DOHH2 (cell line): ENCODE measurements at regions not wholly inside any gene's neighbourhood (a gene's known extent, or its start where the extent isn't known, plus 50 kb on each side); places are given as distances from the start of the nearest gene placed in this dataset.

Experiments
- EZH2phosphoT487 ChIP-seq: fragments of 200-600 bp; sonication (generic); IDR thresholded peaks from 2 replicates; pipeline ENCODE4 v1.6.1; 2017; ENCODE audit warnings: borderline replicate concordance, mild to moderate bottlenecking, antibody characterized with exemption, low read length, moderate library complexity, mixed read lengths
- TF ChIP-seq, protein P1 (sequence below): fragments of 200-600 bp; sonication (generic); IDR thresholded peaks from one replicate; pipeline ENCODE4 v1.5.1; 2014; ENCODE audit warnings: antibody characterized with exemption, mild to moderate bottlenecking, low read depth, low read length; ENCODE audit not compliant: poor library complexity, severe bottlenecking

DNA sequence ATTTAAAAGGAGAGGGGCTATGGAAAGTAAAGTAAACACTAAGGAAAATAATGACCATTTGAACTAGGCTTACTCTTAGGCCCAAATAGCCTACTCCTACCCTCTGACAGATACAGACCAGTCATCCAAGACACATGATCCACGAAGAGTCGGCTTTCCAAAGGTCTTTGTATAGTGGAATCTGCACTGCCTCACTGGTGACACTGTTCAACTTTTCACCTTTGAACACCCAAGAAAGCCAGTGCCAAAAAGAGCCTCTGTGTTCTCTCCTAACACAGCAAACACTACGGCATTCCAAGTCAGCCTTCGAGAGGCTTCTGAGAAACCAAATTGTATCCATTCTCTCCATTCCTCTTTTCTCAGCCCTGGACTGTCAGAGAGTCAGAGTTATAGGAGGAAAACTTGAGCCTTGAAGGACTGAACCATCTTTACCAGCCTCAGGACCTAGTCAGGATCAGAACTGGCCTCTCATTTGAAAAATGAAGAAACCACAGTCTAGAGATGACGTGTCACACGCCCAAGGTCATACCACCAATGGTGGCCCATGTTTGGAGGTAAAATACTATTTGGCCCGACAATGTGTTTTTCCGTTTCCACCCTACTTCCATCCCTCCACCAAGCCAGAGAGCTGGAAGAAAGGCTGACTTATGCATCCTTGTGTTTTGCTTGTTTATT, 267.4 kb upstream of the ACVR2A start:
- TF ChIP-seq, protein P1, sequence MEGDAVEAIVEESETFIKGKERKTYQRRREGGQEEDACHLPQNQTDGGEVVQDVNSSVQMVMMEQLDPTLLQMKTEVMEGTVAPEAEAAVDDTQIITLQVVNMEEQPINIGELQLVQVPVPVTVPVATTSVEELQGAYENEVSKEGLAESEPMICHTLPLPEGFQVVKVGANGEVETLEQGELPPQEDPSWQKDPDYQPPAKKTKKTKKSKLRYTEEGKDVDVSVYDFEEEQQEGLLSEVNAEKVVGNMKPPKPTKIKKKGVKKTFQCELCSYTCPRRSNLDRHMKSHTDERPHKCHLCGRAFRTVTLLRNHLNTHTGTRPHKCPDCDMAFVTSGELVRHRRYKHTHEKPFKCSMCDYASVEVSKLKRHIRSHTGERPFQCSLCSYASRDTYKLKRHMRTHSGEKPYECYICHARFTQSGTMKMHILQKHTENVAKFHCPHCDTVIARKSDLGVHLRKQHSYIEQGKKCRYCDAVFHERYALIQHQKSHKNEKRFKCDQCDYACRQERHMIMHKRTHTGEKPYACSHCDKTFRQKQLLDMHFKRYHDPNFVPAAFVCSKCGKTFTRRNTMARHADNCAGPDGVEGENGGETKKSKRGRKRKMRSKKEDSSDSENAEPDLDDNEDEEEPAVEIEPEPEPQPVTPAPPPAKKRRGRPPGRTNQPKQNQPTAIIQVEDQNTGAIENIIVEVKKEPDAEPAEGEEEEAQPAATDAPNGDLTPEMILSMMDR = no peak
- TF ChIP-seq EZH2phosphoT487 = no peak
